HK-2 (cell line): ENCODE measurements at regions not wholly inside any gene's neighbourhood (a gene's known extent, or its start where the extent isn't known, plus 50 kb on each side); places are given as distances from the start of the nearest gene placed in this dataset.

Source experiments
- DNase-seq: peaks from one replicate; pipeline ENCODE4 v3.0.0-alpha.2; 2018; ENCODE audit not compliant: unreplicated experiment

GRCh38 chr14:22159099-22159498 lies 429.9 kb downstream of the DAD1 start:
- no peak for DNase-seq

GRCh38 chr14:22158560-22158959 lies 430.5 kb downstream of the DAD1 start:
- DNase-seq: no peak

- DNase-seq: no peak
Measured at GRCh38 chr14:22155571-22155970, 433.5 kb downstream of the DAD1 start.

- no peak for DNase-seq
Measured at GRCh38 chr14:22152903-22153302, 436.1 kb downstream of the DAD1 start.

- DNase-seq: no peak
Measured at GRCh38 chr14:22152161-22152870, 436.7 kb downstream of the DAD1 start.

- DNase-seq: no peak
Measured at GRCh38 chr14:22151121-22151520, 437.9 kb downstream of the DAD1 start.

- DNase-seq: no peak
Measured at GRCh38 chr14:22149058-22149457, 440.0 kb downstream of the DAD1 start.

GRCh38 chr14:22147716-22148115 lies 441.3 kb downstream of the DAD1 start:
- DNase-seq: no peak

GRCh38 chr14:22143363-22143762 lies 445.7 kb downstream of the DAD1 start:
- DNase-seq: no peak

- no peak for DNase-seq
Measured at GRCh38 chr14:22140633-22141032, 448.4 kb downstream of the DAD1 start.

GRCh38 chr14:22131749-22132476 lies 457.1 kb downstream of the DAD1 start:
- peak; percentile 7 for DNase-seq

- no peak for DNase-seq
Measured at GRCh38 chr14:22124073-22124613, 450.5 kb upstream of the OR4E1 start.

GRCh38 chr14:22122829-22123560 lies 449.4 kb upstream of the OR4E1 start:
- DNase-seq: no peak

GRCh38 chr14:22122227-22122818 lies 448.7 kb upstream of the OR4E1 start:
- no peak for DNase-seq

- no peak for DNase-seq
Measured at GRCh38 chr14:22118899-22119477, 445.4 kb upstream of the OR4E1 start.

- DNase-seq: no peak
Measured at GRCh38 chr14:22113401-22113800, 439.8 kb upstream of the OR4E1 start.

GRCh38 chr14:22112004-22112403 lies 438.4 kb upstream of the OR4E1 start:
- DNase-seq: peak; percentile 6

- no peak for DNase-seq
Measured at GRCh38 chr14:22107753-22108152, 434.1 kb upstream of the OR4E1 start.

GRCh38 chr14:22106700-22107697 lies 433.4 kb upstream of the OR4E1 start:
- DNase-seq: no peak

- DNase-seq: no peak
Measured at GRCh38 chr14:22105624-22106006, 432.0 kb upstream of the OR4E1 start.
